ENCODE measurements at regions not wholly inside any gene's neighbourhood (a gene's known extent, or its start where the extent isn't known, plus 50 kb on each side); places are given as distances from the start of the nearest gene placed in this dataset.

- TF ChIP-seq CTCF (IDR thresholded peaks at IDR 0.05; ENCODE audit: control extremely low read depth in 1 of 3, insufficient read depth in 1 of 3, low read depth in 1 of 3, low read length in 3 of 3) = no peak
- no peak for TF ChIP-seq ATF3 (IDR thresholded peaks at IDR 0.05; ENCODE audit: insufficient read depth, low read depth, low read length)
- no peak for TF ChIP-seq HDAC2 (IDR thresholded peaks at IDR 0.05; ENCODE audit: borderline replicate concordance in 1 of 2, low read depth in 2 of 2, low read length in 2 of 2)
- TF ChIP-seq CHD2 (IDR thresholded peaks at IDR 0.05; ENCODE audit: low read length) = no peak
- no peak for TF ChIP-seq GTF2F1 (IDR thresholded peaks at IDR 0.05; ENCODE audit: borderline replicate concordance, low read depth, low read length)
- TF ChIP-seq NRF1 (IDR thresholded peaks at IDR 0.05; ENCODE audit: low read depth, low read length) = no peak
- no peak for TF ChIP-seq POLR2AphosphoS5 (IDR thresholded peaks at IDR 0.05; ENCODE audit: low read depth, low read length)
- no peak for TF ChIP-seq RNF2 (IDR thresholded peaks at IDR 0.05; ENCODE audit: borderline replicate concordance, low read depth, low read length, missing control alignments, poor library complexity, severe bottlenecking)
- no peak for TF ChIP-seq CHD1 (IDR thresholded peaks at IDR 0.05; ENCODE audit: low read depth, low read length)
- TF ChIP-seq JUN (IDR thresholded peaks at IDR 0.05; ENCODE audit: low read depth, low read length) = no peak
- TF ChIP-seq EP300 (IDR thresholded peaks at IDR 0.05; ENCODE audit: borderline replicate concordance in 1 of 2, low read depth in 2 of 2, low read length in 2 of 2) = no peak
Observed at GRCh38 chr2:120562218-120563005, 173.3 kb upstream of the GLI2 start (continued).
